ENCODE measurements at regions not wholly inside any gene's neighbourhood (a gene's known extent, or its start where the extent isn't known, plus 50 kb on each side); places are given as distances from the start of the nearest gene placed in this dataset.

DNA sequence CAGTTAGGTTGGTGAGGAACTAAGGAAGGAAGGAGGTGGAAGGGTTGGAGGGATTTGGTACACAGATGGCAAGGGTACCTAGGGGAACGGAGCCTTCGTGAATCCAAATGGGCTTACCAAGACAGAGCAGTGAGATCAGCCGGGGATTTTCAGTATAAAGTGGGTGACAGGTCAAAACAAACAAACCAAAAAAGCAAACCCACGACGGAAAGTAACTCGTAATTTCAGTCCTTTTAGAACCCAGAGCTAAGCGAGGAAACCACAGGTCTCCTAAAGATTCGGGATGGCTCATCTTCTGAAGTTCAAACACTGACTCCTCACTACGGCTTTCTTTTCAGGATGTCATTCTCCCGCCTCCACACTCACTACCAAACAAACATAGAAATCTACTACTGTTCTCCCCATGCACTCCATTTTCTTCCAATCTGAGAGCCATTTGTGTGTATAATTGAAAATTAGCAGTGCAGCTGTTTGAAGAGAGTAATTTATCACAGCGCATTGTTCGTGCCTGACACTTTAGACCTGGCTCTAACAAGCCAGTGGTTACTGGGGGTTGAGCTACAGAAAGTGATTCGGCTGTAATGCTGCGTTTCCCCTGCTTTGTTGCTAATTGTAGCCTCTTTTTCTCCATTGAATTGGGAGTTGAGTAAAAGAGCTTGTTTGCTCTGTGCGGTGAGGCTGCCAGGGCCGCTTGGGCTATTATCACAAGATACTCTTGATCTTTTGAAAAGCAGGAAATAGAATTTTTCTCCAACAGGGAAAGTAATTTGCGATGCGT lies 64.7 kb upstream of the CCDC39 start:
- Histone ChIP-seq H3K36me3 (ENCODE audit: control insufficient read depth in 1 of 2, insufficient read depth in 2 of 2, low read depth in 1 of 2, low read length in 2 of 2) (no peaks in the 10 kb centered on the region), H3K27me3 (ENCODE audit: control insufficient read depth in 1 of 2, insufficient read depth in 1 of 2, low read length in 2 of 2) (no peaks in the 10 kb centered on the region), H4K8ac (ENCODE audit: low read length) (no peak overlapping the region), H2AFZ (ENCODE audit: low read depth, low read length) (no peak overlapping the region), H3K14ac (ENCODE audit: low read length in 2 of 2) (no peak overlapping the region), H2BK12ac (ENCODE audit: low read length in 2 of 2) (no peak overlapping the region), H3K4ac (ENCODE audit: low read depth in 1 of 2, low read length in 2 of 2) (no peak overlapping the region), H3K9ac (ENCODE audit: low read length) (no peak overlapping the region), H2BK120ac (ENCODE audit: low read depth, low read length) (no peak overlapping the region), H3K27ac (ENCODE audit: low read length, poor library complexity, severe bottlenecking) (no peak overlapping the region), H4K91ac (ENCODE audit: low read length) (no peak overlapping the region), H3K9me3 (ENCODE audit: control insufficient read depth, low read length) (no peaks in the 10 kb centered on the region), H3K4me2 (ENCODE audit: low read length, poor library complexity, severe bottlenecking) (no peak overlapping the region), H3K23ac (ENCODE audit: low read length in 2 of 2) (no peak overlapping the region), H2BK15ac (ENCODE audit: low read depth, poor library complexity, severe bottlenecking) (no peak overlapping the region), H3K4me1 (ENCODE audit: control insufficient read depth, insufficient read depth, low read depth, low read length) (no peaks in the 10 kb centered on the region), H3K79me1 (replicated peaks; ENCODE audit: low read length, poor library complexity, severe bottlenecking) (no peaks in the 10 kb centered on the region), H3K18ac (ENCODE audit: low read depth in 1 of 2, low read length in 2 of 2) (no peak overlapping the region), H2BK5ac (ENCODE audit: low read depth, low read length, poor library complexity, severe bottlenecking) (no peak overlapping the region), H2AK5ac (ENCODE audit: low read length, severe bottlenecking) (no peak overlapping the region), H3K4me3 (ENCODE audit: insufficient read depth in 1 of 2, low read depth in 1 of 2, low read length in 2 of 2) (no peak overlapping the region)
- 77% methylated on average over 17 of the region's 18 CpGs for WGBS
- DNase-seq, result no peak

DNA sequence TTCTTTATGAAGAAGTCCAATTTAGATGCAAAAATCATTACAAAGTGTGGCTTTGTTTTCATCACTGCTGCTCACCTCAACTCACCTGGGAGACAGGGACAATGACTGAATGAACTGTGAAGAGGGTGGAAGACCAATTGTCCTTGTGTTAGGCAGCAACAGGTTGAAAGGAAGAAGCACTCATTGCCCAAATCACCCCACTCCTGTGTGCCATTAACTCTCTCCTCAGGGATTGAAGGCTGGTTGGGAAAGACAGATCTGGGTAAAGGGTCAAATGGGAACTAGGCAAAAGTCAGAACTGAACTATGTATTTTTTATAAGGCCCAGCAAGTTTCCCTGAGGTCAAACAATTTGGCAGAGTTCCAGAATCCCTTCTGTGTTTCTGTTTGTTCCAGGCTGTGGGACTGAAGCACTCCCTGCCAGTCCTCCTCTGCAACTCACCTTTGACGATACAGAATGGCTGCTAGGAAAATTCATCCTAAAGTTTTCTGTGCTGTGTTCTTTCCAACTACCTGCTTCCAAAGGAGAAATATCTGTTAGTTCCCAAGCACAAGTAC lies 68.6 kb upstream of the CCDC39 start:
- no peak overlapping the region for H2BK12ac ChIP-seq (ENCODE audit: low read length in 2 of 2)
- H3K18ac ChIP-seq (ENCODE audit: low read depth in 1 of 2, low read length in 2 of 2), result no peak overlapping the region
- H3K4me1 ChIP-seq (ENCODE audit: control insufficient read depth, insufficient read depth, low read depth, low read length), result no peaks in the 10 kb centered on the region
- H3K23ac ChIP-seq (ENCODE audit: low read length in 2 of 2), result no peak overlapping the region
- no peak overlapping the region for H3K4me2 ChIP-seq (ENCODE audit: low read length, poor library complexity, severe bottlenecking)
- H2AFZ ChIP-seq (ENCODE audit: low read depth, low read length), result no peak overlapping the region
- H4K8ac ChIP-seq (ENCODE audit: low read length), result no peak overlapping the region
- no peaks in the 10 kb centered on the region for H3K79me1 ChIP-seq (replicated peaks; ENCODE audit: low read length, poor library complexity, severe bottlenecking)
- no peak overlapping the region for H2BK5ac ChIP-seq (ENCODE audit: low read depth, low read length, poor library complexity, severe bottlenecking)
- no peak overlapping the region for H2BK15ac ChIP-seq (ENCODE audit: low read depth, poor library complexity, severe bottlenecking)
- H3K4ac ChIP-seq (ENCODE audit: low read depth in 1 of 2, low read length in 2 of 2), result no peak overlapping the region
- H3K9ac ChIP-seq (ENCODE audit: low read length), result no peak overlapping the region
- no peak overlapping the region for H4K91ac ChIP-seq (ENCODE audit: low read length)
- no peak overlapping the region for H3K4me3 ChIP-seq (ENCODE audit: insufficient read depth in 1 of 2, low read depth in 1 of 2, low read length in 2 of 2)
- 63% methylated on average over 1 of the region's 1 CpG for WGBS
- no peaks in the 10 kb centered on the region for H3K27me3 ChIP-seq (ENCODE audit: control insufficient read depth in 1 of 2, insufficient read depth in 1 of 2, low read length in 2 of 2)
- DNase-seq, result no peak
- H3K14ac ChIP-seq (ENCODE audit: low read length in 2 of 2), result no peak overlapping the region
- H3K36me3 ChIP-seq (ENCODE audit: control insufficient read depth in 1 of 2, insufficient read depth in 2 of 2, low read depth in 1 of 2, low read length in 2 of 2), result no peaks in the 10 kb centered on the region
- no peaks in the 10 kb centered on the region for H3K9me3 ChIP-seq (ENCODE audit: control insufficient read depth, low read length)
- no peak overlapping the region for H2AK5ac ChIP-seq (ENCODE audit: low read length, severe bottlenecking)
- no peak overlapping the region for H3K27ac ChIP-seq (ENCODE audit: low read length, poor library complexity, severe bottlenecking)
- H2BK120ac ChIP-seq (ENCODE audit: low read depth, low read length), result no peak overlapping the region

DNA sequence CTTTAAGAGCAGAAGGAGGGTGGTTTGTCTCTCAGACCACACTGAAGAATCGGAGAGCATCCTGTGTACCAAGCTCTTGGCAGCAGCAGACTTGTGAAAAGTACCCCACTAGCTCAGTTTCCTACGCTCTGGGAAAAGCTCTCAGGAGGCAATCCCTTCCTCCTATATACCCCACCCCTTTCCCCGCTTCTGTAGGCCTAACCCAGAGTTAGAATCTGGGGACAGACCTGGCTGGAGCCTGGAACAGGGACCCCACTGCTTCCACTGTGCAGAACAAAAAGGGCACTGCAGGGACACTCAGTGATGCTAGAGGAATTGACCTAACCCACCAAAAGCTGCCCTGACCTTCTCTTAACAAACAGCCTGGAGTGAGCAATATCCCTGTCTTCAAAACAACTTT lies 70.0 kb upstream of the CCDC39 start:
- no peaks in the 10 kb centered on the region for H3K27me3 ChIP-seq (ENCODE audit: control insufficient read depth in 1 of 2, insufficient read depth in 1 of 2, low read length in 2 of 2)
- no peak overlapping the region for H3K23ac ChIP-seq (ENCODE audit: low read length in 2 of 2)
- no peak overlapping the region for H3K14ac ChIP-seq (ENCODE audit: low read length in 2 of 2)
- 36% methylated on average over 3 of the region's 3 CpGs for WGBS
- no peaks in the 10 kb centered on the region for H3K79me1 ChIP-seq (replicated peaks; ENCODE audit: low read length, poor library complexity, severe bottlenecking)
- H3K36me3 ChIP-seq (ENCODE audit: control insufficient read depth in 1 of 2, insufficient read depth in 2 of 2, low read depth in 1 of 2, low read length in 2 of 2), result no peaks in the 10 kb centered on the region
- no peak overlapping the region for H3K18ac ChIP-seq (ENCODE audit: low read depth in 1 of 2, low read length in 2 of 2)
- no peak overlapping the region for H3K9ac ChIP-seq (ENCODE audit: low read length)
- no peak overlapping the region for H2BK15ac ChIP-seq (ENCODE audit: low read depth, poor library complexity, severe bottlenecking)
- no peak overlapping the region for H4K91ac ChIP-seq (ENCODE audit: low read length)
- H4K8ac ChIP-seq (ENCODE audit: low read length), result no peak overlapping the region
- no peak overlapping the region for H3K4me2 ChIP-seq (ENCODE audit: low read length, poor library complexity, severe bottlenecking)
- DNase-seq, result no peak
- H2BK5ac ChIP-seq (ENCODE audit: low read depth, low read length, poor library complexity, severe bottlenecking), result no peak overlapping the region
- H3K27ac ChIP-seq (ENCODE audit: low read length, poor library complexity, severe bottlenecking), result no peak overlapping the region
- H3K4me3 ChIP-seq (ENCODE audit: insufficient read depth in 1 of 2, low read depth in 1 of 2, low read length in 2 of 2), result no peak overlapping the region
- H2AK5ac ChIP-seq (ENCODE audit: low read length, severe bottlenecking), result no peak overlapping the region
- H3K4ac ChIP-seq (ENCODE audit: low read depth in 1 of 2, low read length in 2 of 2), result no peak overlapping the region
- H2AFZ ChIP-seq (ENCODE audit: low read depth, low read length), result no peak overlapping the region
- no peaks in the 10 kb centered on the region for H3K9me3 ChIP-seq (ENCODE audit: control insufficient read depth, low read length)
- H2BK120ac ChIP-seq (ENCODE audit: low read depth, low read length), result no peak overlapping the region
- H2BK12ac ChIP-seq (ENCODE audit: low read length in 2 of 2), result no peak overlapping the region
- H3K4me1 ChIP-seq (ENCODE audit: control insufficient read depth, insufficient read depth, low read depth, low read length), result no peaks in the 10 kb centered on the region

DNA sequence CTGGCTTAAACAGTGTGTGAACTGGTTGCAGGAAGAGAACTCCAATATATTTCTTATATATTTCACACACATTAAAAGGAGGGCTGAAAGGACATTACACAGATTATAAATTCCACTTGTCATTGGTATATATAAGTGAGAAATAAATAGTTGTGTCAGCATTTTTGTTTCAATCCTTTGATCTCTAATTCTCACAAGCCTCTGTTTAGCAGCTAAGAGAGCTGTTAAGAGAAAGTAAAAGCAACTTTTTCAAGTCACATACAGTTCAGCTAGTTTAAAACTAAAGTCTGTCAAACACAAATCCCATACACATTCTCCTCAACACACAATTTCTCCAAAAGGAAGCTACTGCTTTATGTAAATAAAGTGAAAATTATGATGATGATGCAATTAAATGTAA lies 70.5 kb upstream of the CCDC39 start:
- Histone ChIP-seq H3K4me2 (ENCODE audit: low read length, poor library complexity, severe bottlenecking) (no peak overlapping the region), H3K27me3 (ENCODE audit: control insufficient read depth in 1 of 2, insufficient read depth in 1 of 2, low read length in 2 of 2) (no peaks in the 10 kb centered on the region), H2BK15ac (ENCODE audit: low read depth, poor library complexity, severe bottlenecking) (no peak overlapping the region), H3K27ac (ENCODE audit: low read length, poor library complexity, severe bottlenecking) (no peak overlapping the region), H3K79me1 (replicated peaks; ENCODE audit: low read length, poor library complexity, severe bottlenecking) (no peaks in the 10 kb centered on the region), H3K9ac (ENCODE audit: low read length) (no peak overlapping the region), H2BK12ac (ENCODE audit: low read length in 2 of 2) (no peak overlapping the region), H2AK5ac (ENCODE audit: low read length, severe bottlenecking) (no peak overlapping the region), H3K14ac (ENCODE audit: low read length in 2 of 2) (no peak overlapping the region), H2AFZ (ENCODE audit: low read depth, low read length) (no peak overlapping the region), H3K4me1 (ENCODE audit: control insufficient read depth, insufficient read depth, low read depth, low read length) (no peaks in the 10 kb centered on the region), H2BK120ac (ENCODE audit: low read depth, low read length) (no peak overlapping the region), H3K9me3 (ENCODE audit: control insufficient read depth, low read length) (no peaks in the 10 kb centered on the region), H4K91ac (ENCODE audit: low read length) (no peak overlapping the region), H3K4ac (ENCODE audit: low read depth in 1 of 2, low read length in 2 of 2) (no peak overlapping the region), H4K8ac (ENCODE audit: low read length) (no peak overlapping the region), H2BK5ac (ENCODE audit: low read depth, low read length, poor library complexity, severe bottlenecking) (no peak overlapping the region), H3K36me3 (ENCODE audit: control insufficient read depth in 1 of 2, insufficient read depth in 2 of 2, low read depth in 1 of 2, low read length in 2 of 2) (no peaks in the 10 kb centered on the region), H3K18ac (ENCODE audit: low read depth in 1 of 2, low read length in 2 of 2) (no peak overlapping the region), H3K23ac (ENCODE audit: low read length in 2 of 2) (no peak overlapping the region), H3K4me3 (ENCODE audit: insufficient read depth in 1 of 2, low read depth in 1 of 2, low read length in 2 of 2) (no peak overlapping the region)
- DNase-seq, result no peak

All from mesenchymal stem cell (in vitro differentiated cells and primary cell).